OCI-LY7 (cell line): ENCODE measurements at regions not wholly inside any gene's neighbourhood (a gene's known extent, or its start where the extent isn't known, plus 50 kb on each side); places are given as distances from the start of the nearest gene placed in this dataset.

Experiments
- CTCF ChIP-seq: fragments of 200-600 bp; sonication (generic); conservative IDR thresholded peaks from 2 replicates; pipeline ENCODE4 v1.5.1; 2014; ENCODE audit warnings: mild to moderate bottlenecking, antibody characterized with exemption, low read length, moderate library complexity, mixed read lengths
- EZH2phosphoT487 ChIP-seq: fragments of 200-600 bp; sonication (generic); IDR thresholded peaks from 2 replicates; pipeline ENCODE4 v1.6.1; 2018; ENCODE audit warnings: low read depth, borderline replicate concordance, mild to moderate bottlenecking, mixed run types, antibody characterized with exemption, low read length, moderate library complexity, mixed read lengths

DNA sequence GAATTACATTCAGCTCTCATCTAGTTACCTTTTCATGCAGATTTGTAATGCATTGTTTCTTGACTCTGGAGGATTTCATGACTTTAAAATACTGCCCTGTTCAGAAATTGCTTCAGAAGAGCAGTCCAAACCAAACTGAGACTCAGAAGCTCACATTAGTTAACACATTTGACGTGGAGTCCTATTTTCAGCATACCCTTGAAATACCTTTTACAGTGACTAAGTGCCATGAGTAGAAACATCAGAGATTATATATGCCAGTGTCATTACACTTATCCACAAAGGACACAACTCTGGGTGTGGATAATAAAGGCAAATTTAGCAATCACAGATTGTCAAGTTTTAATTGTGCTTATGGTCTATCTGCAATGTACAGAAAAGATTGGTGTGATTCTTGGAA, 459.6 kb downstream of the FRK start:
- no peak for TF ChIP-seq CTCF
- TF ChIP-seq EZH2phosphoT487: no peak
